ENCODE measurements at regions not wholly inside any gene's neighbourhood (a gene's known extent, or its start where the extent isn't known, plus 50 kb on each side); places are given as distances from the start of the nearest gene placed in this dataset.

- H3K27me3 ChIP-seq (ENCODE audit: control insufficient read depth in 1 of 2, insufficient read depth in 1 of 2, low read length in 2 of 2), result no peaks in the 10 kb centered on the region
- H3K79me1 ChIP-seq (replicated peaks; ENCODE audit: low read length, poor library complexity, severe bottlenecking), result no peaks in the 10 kb centered on the region
- no peaks in the 10 kb centered on the region for H3K36me3 ChIP-seq (ENCODE audit: control insufficient read depth in 1 of 2, insufficient read depth in 2 of 2, low read depth in 1 of 2, low read length in 2 of 2)
- no peak overlapping the region for H2BK12ac ChIP-seq (ENCODE audit: low read length in 2 of 2)
- no peak overlapping the region for H4K91ac ChIP-seq (ENCODE audit: low read length)
- no peak overlapping the region for H2BK5ac ChIP-seq (ENCODE audit: low read depth, low read length, poor library complexity, severe bottlenecking)
- no peak for DNase-seq
- H3K4me2 ChIP-seq (ENCODE audit: low read length, poor library complexity, severe bottlenecking), result no peak overlapping the region
- no peak overlapping the region for H3K9ac ChIP-seq (ENCODE audit: low read length)
- H4K8ac ChIP-seq (ENCODE audit: low read length), result no peak overlapping the region
- H2BK120ac ChIP-seq (ENCODE audit: low read depth, low read length), result no peak overlapping the region
- no peak overlapping the region for H3K27ac ChIP-seq (ENCODE audit: low read length, poor library complexity, severe bottlenecking)
- H2AK5ac ChIP-seq (ENCODE audit: low read length, severe bottlenecking), result no peak overlapping the region
- WGBS, result 57% methylated on average over 4 of the region's 4 CpGs
- no peak overlapping the region for H3K4ac ChIP-seq (ENCODE audit: low read depth in 1 of 2, low read length in 2 of 2)
- no peak overlapping the region for H2AFZ ChIP-seq (ENCODE audit: low read depth, low read length)
- H3K14ac ChIP-seq (ENCODE audit: low read length in 2 of 2), result no peak overlapping the region
- H3K23ac ChIP-seq (ENCODE audit: low read length in 2 of 2), result no peak overlapping the region
- no peak overlapping the region for H3K4me3 ChIP-seq (ENCODE audit: insufficient read depth in 1 of 2, low read depth in 1 of 2, low read length in 2 of 2)
- no peak overlapping the region for H2BK15ac ChIP-seq (ENCODE audit: low read depth, poor library complexity, severe bottlenecking)
- no peaks in the 10 kb centered on the region for H3K9me3 ChIP-seq (ENCODE audit: control insufficient read depth, low read length)
- H3K18ac ChIP-seq (ENCODE audit: low read depth in 1 of 2, low read length in 2 of 2), result no peak overlapping the region
- H3K4me1 ChIP-seq (ENCODE audit: control insufficient read depth, insufficient read depth, low read depth, low read length), result no peaks in the 10 kb centered on the region
Observed at GRCh38 chr7:52639981-52640380, 395.5 kb upstream of the POM121L12 start.

- H2BK120ac ChIP-seq (ENCODE audit: low read depth, low read length), result no peak overlapping the region
- no peak overlapping the region for H3K18ac ChIP-seq (ENCODE audit: low read depth in 1 of 2, low read length in 2 of 2)
- H2AFZ ChIP-seq (ENCODE audit: low read depth, low read length), result no peak overlapping the region
- no peaks in the 10 kb centered on the region for H3K79me1 ChIP-seq (replicated peaks; ENCODE audit: low read length, poor library complexity, severe bottlenecking)
- H3K23ac ChIP-seq (ENCODE audit: low read length in 2 of 2), result no peak overlapping the region
- H3K4me2 ChIP-seq (ENCODE audit: low read length, poor library complexity, severe bottlenecking), result no peak overlapping the region
- no peaks in the 10 kb centered on the region for H3K36me3 ChIP-seq (ENCODE audit: control insufficient read depth in 1 of 2, insufficient read depth in 2 of 2, low read depth in 1 of 2, low read length in 2 of 2)
- no peak overlapping the region for H2BK15ac ChIP-seq (ENCODE audit: low read depth, poor library complexity, severe bottlenecking)
- no peak overlapping the region for H4K91ac ChIP-seq (ENCODE audit: low read length)
- H3K27ac ChIP-seq (ENCODE audit: low read length, poor library complexity, severe bottlenecking), result no peak overlapping the region
- H4K8ac ChIP-seq (ENCODE audit: low read length), result no peak overlapping the region
- no peak overlapping the region for H3K4ac ChIP-seq (ENCODE audit: low read depth in 1 of 2, low read length in 2 of 2)
- no peak overlapping the region for H2AK5ac ChIP-seq (ENCODE audit: low read length, severe bottlenecking)
- H3K9me3 ChIP-seq (ENCODE audit: control insufficient read depth, low read length), result no peaks in the 10 kb centered on the region
- no peak overlapping the region for H3K9ac ChIP-seq (ENCODE audit: low read length)
- no peak overlapping the region for H3K4me3 ChIP-seq (ENCODE audit: insufficient read depth in 1 of 2, low read depth in 1 of 2, low read length in 2 of 2)
- no peak overlapping the region for H2BK12ac ChIP-seq (ENCODE audit: low read length in 2 of 2)
- H3K27me3 ChIP-seq (ENCODE audit: control insufficient read depth in 1 of 2, insufficient read depth in 1 of 2, low read length in 2 of 2), result no peaks in the 10 kb centered on the region
- DNase-seq, result no peak
- no peak overlapping the region for H2BK5ac ChIP-seq (ENCODE audit: low read depth, low read length, poor library complexity, severe bottlenecking)
- H3K14ac ChIP-seq (ENCODE audit: low read length in 2 of 2), result no peak overlapping the region
- H3K4me1 ChIP-seq (ENCODE audit: control insufficient read depth, insufficient read depth, low read depth, low read length), result no peaks in the 10 kb centered on the region
Observed at GRCh38 chr7:52639126-52639525, 396.3 kb upstream of the POM121L12 start.

- no peaks in the 10 kb centered on the region for H3K27me3 ChIP-seq (ENCODE audit: control insufficient read depth in 1 of 2, insufficient read depth in 1 of 2, low read length in 2 of 2)
- H2BK120ac ChIP-seq (ENCODE audit: low read depth, low read length), result no peak overlapping the region
- H3K79me1 ChIP-seq (replicated peaks; ENCODE audit: low read length, poor library complexity, severe bottlenecking), result no peaks in the 10 kb centered on the region
- H4K8ac ChIP-seq (ENCODE audit: low read length), result no peak overlapping the region
- no peak overlapping the region for H3K4me3 ChIP-seq (ENCODE audit: insufficient read depth in 1 of 2, low read depth in 1 of 2, low read length in 2 of 2)
- no peak overlapping the region for H2AK5ac ChIP-seq (ENCODE audit: low read length, severe bottlenecking)
- H3K9ac ChIP-seq (ENCODE audit: low read length), result no peak overlapping the region
- H3K9me3 ChIP-seq (ENCODE audit: control insufficient read depth, low read length), result peaks cover 7% of the 10 kb centered on the region
- no peaks in the 10 kb centered on the region for H3K36me3 ChIP-seq (ENCODE audit: control insufficient read depth in 1 of 2, insufficient read depth in 2 of 2, low read depth in 1 of 2, low read length in 2 of 2)
- no peaks in the 10 kb centered on the region for H3K4me1 ChIP-seq (ENCODE audit: control insufficient read depth, insufficient read depth, low read depth, low read length)
- no peak overlapping the region for H4K91ac ChIP-seq (ENCODE audit: low read length)
- no peak overlapping the region for H3K4ac ChIP-seq (ENCODE audit: low read depth in 1 of 2, low read length in 2 of 2)
- H2BK5ac ChIP-seq (ENCODE audit: low read depth, low read length, poor library complexity, severe bottlenecking), result no peak overlapping the region
- no peak overlapping the region for H2BK15ac ChIP-seq (ENCODE audit: low read depth, poor library complexity, severe bottlenecking)
- no peak overlapping the region for H2BK12ac ChIP-seq (ENCODE audit: low read length in 2 of 2)
- H3K14ac ChIP-seq (ENCODE audit: low read length in 2 of 2), result no peak overlapping the region
- no peak overlapping the region for H3K18ac ChIP-seq (ENCODE audit: low read depth in 1 of 2, low read length in 2 of 2)
- no peak overlapping the region for H2AFZ ChIP-seq (ENCODE audit: low read depth, low read length)
- no peak overlapping the region for H3K4me2 ChIP-seq (ENCODE audit: low read length, poor library complexity, severe bottlenecking)
- WGBS, result 70% methylated on average over 3 of the region's 3 CpGs
- DNase-seq, result no peak
- no peak overlapping the region for H3K23ac ChIP-seq (ENCODE audit: low read length in 2 of 2)
- H3K27ac ChIP-seq (ENCODE audit: low read length, poor library complexity, severe bottlenecking), result no peak overlapping the region
Observed at GRCh38 chr7:52635021-52635420, 400.4 kb upstream of the POM121L12 start.

GRCh38 chr7:52620849-52621248 lies 414.6 kb upstream of the POM121L12 start:
- H2BK12ac ChIP-seq (ENCODE audit: low read length in 2 of 2), result no peak overlapping the region
- H3K4me1 ChIP-seq (ENCODE audit: control insufficient read depth, insufficient read depth, low read depth, low read length), result no peaks in the 10 kb centered on the region
- no peaks in the 10 kb centered on the region for H3K36me3 ChIP-seq (ENCODE audit: control insufficient read depth in 1 of 2, insufficient read depth in 2 of 2, low read depth in 1 of 2, low read length in 2 of 2)
- no peak overlapping the region for H2AFZ ChIP-seq (ENCODE audit: low read depth, low read length)
- H3K9ac ChIP-seq (ENCODE audit: low read length), result no peak overlapping the region
- no peak overlapping the region for H2BK15ac ChIP-seq (ENCODE audit: low read depth, poor library complexity, severe bottlenecking)
- no peak overlapping the region for H3K4me2 ChIP-seq (ENCODE audit: low read length, poor library complexity, severe bottlenecking)
- no peak for DNase-seq
- H3K27ac ChIP-seq (ENCODE audit: low read length, poor library complexity, severe bottlenecking), result no peak overlapping the region
- H3K4ac ChIP-seq (ENCODE audit: low read depth in 1 of 2, low read length in 2 of 2), result no peak overlapping the region
- H2BK5ac ChIP-seq (ENCODE audit: low read depth, low read length, poor library complexity, severe bottlenecking), result no peak overlapping the region
- no peak overlapping the region for H4K91ac ChIP-seq (ENCODE audit: low read length)
- no peak overlapping the region for H3K14ac ChIP-seq (ENCODE audit: low read length in 2 of 2)
- WGBS, result no CpG with 5 or more reads among the region's 1 CpG
- H2AK5ac ChIP-seq (ENCODE audit: low read length, severe bottlenecking), result no peak overlapping the region
- H3K79me1 ChIP-seq (replicated peaks; ENCODE audit: low read length, poor library complexity, severe bottlenecking), result no peaks in the 10 kb centered on the region
- H3K18ac ChIP-seq (ENCODE audit: low read depth in 1 of 2, low read length in 2 of 2), result no peak overlapping the region
- no peak overlapping the region for H2BK120ac ChIP-seq (ENCODE audit: low read depth, low read length)
- H3K9me3 ChIP-seq (ENCODE audit: control insufficient read depth, low read length), result peaks cover 2% of the 10 kb centered on the region
- no peak overlapping the region for H3K23ac ChIP-seq (ENCODE audit: low read length in 2 of 2)
- no peaks in the 10 kb centered on the region for H3K27me3 ChIP-seq (ENCODE audit: control insufficient read depth in 1 of 2, insufficient read depth in 1 of 2, low read length in 2 of 2)
- H3K4me3 ChIP-seq (ENCODE audit: insufficient read depth in 1 of 2, low read depth in 1 of 2, low read length in 2 of 2), result no peak overlapping the region
- H4K8ac ChIP-seq (ENCODE audit: low read length), result no peak overlapping the region

All from mesenchymal stem cell (in vitro differentiated cells and primary cell).